Chondrocyte (in vitro differentiated cells): ENCODE measurements at regions not wholly inside any gene's neighbourhood (a gene's known extent, or its start where the extent isn't known, plus 50 kb on each side); places are given as distances from the start of the nearest gene placed in this dataset.
A peak's percentile ranks its signal among the peaks of the same experiment; 100 is the strongest.

Experiments used
- DNase-seq: peaks from one replicate; pipeline ENCODE4 v3.0.0; 2021; ENCODE audit warnings: mixed read lengths, low spot score
- H3K27ac Mint-ChIP-seq: one replicate; pipeline ENCODE4 v1.8.0; 2021; ENCODE audit warnings: mild to moderate bottlenecking, moderate library complexity, mixed read lengths; ENCODE audit not compliant: unreplicated experiment
- H3K27me3 Mint-ChIP-seq: 2 replicates; pipeline ENCODE4 v1.8.0; 2021; ENCODE audit warnings: low read depth, mixed read lengths
- H3K36me3 Mint-ChIP-seq: 2 replicates; pipeline ENCODE4 v1.8.0; 2021; ENCODE audit warnings: low read depth, mixed read lengths
- H3K4me1 Mint-ChIP-seq: 2 replicates; pipeline ENCODE4 v1.8.0; 2021; ENCODE audit warnings: low read depth, mild to moderate bottlenecking, mixed read lengths
- H3K4me3 Mint-ChIP-seq: one replicate; pipeline ENCODE4 v1.8.0; 2021; ENCODE audit warnings: mild to moderate bottlenecking, moderate library complexity, mixed read lengths; ENCODE audit not compliant: unreplicated experiment
- H3K9me3 Mint-ChIP-seq: 2 replicates; pipeline ENCODE4 v1.8.0; 2021; ENCODE audit warnings: low read depth, mixed read lengths
- TF ChIP-seq, protein P1 (sequence below): fragments of 200-600 bp; sonication (generic); IDR thresholded peaks from 2 replicates; pipeline ENCODE4 v1.5.0; 2021; ENCODE audit warnings: antibody characterized with exemption, mild to moderate bottlenecking, moderate library complexity

DNA sequence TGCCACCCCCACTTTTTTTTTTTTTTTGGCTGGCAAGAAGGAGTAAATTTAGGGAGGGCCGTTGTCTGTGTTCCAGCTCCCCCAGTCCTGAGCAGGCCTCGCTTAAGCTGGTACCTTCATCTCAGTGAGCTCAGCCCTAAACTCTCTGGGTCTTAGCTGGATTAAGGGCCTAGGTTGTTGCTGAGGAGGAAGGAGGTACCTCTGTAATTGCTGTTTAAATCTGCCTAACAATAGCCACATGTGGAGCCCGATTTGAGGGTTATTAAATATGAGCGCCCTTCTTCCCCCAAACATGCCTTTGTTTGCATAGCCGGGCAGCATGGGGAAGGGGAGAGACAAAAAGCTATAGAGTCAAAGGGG is 179.0 kb upstream of the PITX1 start:
- no peak for DNase-seq
- no peak overlapping the region for H3K27ac Mint-ChIP-seq
- peaks cover 14% of the 10 kb centered on the region for H3K4me1 Mint-ChIP-seq
- TF ChIP-seq, protein P1, sequence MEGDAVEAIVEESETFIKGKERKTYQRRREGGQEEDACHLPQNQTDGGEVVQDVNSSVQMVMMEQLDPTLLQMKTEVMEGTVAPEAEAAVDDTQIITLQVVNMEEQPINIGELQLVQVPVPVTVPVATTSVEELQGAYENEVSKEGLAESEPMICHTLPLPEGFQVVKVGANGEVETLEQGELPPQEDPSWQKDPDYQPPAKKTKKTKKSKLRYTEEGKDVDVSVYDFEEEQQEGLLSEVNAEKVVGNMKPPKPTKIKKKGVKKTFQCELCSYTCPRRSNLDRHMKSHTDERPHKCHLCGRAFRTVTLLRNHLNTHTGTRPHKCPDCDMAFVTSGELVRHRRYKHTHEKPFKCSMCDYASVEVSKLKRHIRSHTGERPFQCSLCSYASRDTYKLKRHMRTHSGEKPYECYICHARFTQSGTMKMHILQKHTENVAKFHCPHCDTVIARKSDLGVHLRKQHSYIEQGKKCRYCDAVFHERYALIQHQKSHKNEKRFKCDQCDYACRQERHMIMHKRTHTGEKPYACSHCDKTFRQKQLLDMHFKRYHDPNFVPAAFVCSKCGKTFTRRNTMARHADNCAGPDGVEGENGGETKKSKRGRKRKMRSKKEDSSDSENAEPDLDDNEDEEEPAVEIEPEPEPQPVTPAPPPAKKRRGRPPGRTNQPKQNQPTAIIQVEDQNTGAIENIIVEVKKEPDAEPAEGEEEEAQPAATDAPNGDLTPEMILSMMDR, result no peak
- H3K4me3 Mint-ChIP-seq, result no peak overlapping the region
- no peaks in the 10 kb centered on the region for H3K36me3 Mint-ChIP-seq
- H3K9me3 Mint-ChIP-seq, result no peaks in the 10 kb centered on the region
- H3K27me3 Mint-ChIP-seq, result peaks cover 15% of the 10 kb centered on the region

DNA sequence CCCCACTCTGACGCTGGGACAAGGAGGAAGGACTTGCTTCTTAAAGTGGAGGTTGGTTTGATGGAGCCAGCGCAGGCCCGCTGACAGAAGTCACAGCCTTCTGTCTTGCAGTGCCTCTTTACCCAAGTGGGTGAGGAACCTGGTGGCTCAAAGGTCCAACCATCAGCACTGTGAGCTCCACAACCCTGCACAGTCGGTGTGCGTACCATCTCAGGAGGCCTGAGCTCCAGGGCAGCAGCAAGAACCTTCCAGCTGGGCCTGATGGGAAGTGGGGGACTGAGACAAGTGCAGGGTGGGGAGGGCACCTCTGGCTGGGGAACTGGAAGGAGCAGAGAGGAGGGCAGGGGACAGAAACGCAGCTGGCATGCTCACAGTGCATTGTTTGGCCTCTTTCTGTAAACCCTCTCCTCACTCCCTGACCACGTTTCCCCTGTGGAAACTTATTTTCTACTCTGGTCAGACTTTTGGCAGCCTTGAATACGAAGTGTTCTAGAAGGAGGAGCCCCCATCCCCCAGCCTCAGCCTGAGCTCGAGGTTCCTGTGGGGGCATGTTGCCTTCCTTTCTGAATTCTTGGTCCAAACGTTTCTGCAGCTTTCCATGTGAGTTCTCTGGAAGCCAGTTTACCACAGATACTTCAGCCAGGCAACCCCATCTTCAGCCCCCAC is 178.5 kb upstream of the PITX1 start:
- no peak overlapping the region for H3K27ac Mint-ChIP-seq
- H3K27me3 Mint-ChIP-seq, result peaks cover 15% of the 10 kb centered on the region
- DNase-seq, result peak; percentile 47
- no peaks in the 10 kb centered on the region for H3K9me3 Mint-ChIP-seq
- TF ChIP-seq, protein P1, result no peak
- H3K4me3 Mint-ChIP-seq, result no peak overlapping the region
- H3K4me1 Mint-ChIP-seq, result peaks cover 14% of the 10 kb centered on the region
- H3K36me3 Mint-ChIP-seq, result no peaks in the 10 kb centered on the region

DNA sequence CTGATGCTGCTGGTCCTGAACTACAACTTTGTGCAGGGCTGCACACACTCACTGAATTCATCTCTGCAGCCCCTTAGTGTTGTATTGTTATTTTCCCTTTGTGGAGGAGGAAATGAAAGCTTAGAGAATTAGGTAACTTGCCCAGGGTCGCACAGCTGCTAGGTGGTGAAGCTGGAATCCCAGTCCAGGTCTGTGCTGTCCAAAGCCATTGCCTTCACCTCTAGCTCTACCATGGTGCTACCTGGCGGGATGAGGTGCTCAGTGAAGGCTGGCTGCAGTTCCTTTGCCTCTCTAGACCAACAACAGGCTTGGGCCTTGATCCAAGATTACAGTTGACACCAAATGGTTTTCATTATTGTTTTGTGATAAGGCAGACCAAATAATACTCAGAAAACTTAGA is 177.8 kb upstream of the PITX1 start:
- Mint-ChIP-seq H3K27ac (no peak overlapping the region), H3K4me1 (peaks cover 14% of the 10 kb centered on the region), H3K9me3 (no peaks in the 10 kb centered on the region), H3K4me3 (no peak overlapping the region), H3K36me3 (no peaks in the 10 kb centered on the region), H3K27me3 (peaks cover 15% of the 10 kb centered on the region)
- TF ChIP-seq, protein P1, result no peak
- DNase-seq, result no peak

DNA sequence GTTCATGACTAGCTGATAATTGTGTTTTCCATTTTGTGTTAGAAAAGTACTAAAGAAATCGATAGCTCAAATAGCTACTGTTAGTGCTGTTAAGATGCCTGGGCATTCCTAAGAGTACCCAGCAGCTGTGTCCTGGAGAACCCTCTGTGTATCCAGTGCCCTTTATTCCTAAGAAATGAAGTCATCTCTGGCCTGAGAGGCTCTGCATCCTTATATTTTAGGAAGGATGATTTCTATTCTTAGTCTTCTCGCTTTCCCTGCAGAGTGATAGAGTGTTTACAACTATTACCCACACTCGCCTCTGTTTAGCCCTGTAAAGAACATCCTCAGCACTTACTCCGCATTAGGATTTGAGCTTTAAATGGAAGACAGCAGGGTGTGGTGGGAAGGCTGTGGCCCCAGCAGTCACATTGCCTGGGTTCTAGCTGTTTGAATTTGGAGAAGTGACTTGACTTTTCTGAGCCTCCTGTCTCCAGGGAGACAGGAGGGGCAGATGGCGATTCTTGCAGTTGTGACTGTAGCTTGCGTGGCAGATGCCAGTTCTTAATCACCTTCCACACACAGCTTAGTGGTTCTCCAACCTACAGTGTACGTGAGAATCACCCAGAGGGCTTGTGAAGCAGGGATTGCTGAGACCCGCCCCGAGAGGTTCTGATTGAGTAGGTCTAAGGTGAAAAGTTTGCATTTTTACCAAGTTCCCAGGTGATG is 177.2 kb upstream of the PITX1 start:
- no peak for DNase-seq
- H3K27me3 Mint-ChIP-seq, result peaks cover 15% of the 10 kb centered on the region
- no peaks in the 10 kb centered on the region for H3K36me3 Mint-ChIP-seq
- H3K9me3 Mint-ChIP-seq, result no peaks in the 10 kb centered on the region
- TF ChIP-seq, protein P1, result no peak
- H3K4me1 Mint-ChIP-seq, result peaks cover 14% of the 10 kb centered on the region
- H3K27ac Mint-ChIP-seq, result no peak overlapping the region
- H3K4me3 Mint-ChIP-seq, result no peak overlapping the region

DNA sequence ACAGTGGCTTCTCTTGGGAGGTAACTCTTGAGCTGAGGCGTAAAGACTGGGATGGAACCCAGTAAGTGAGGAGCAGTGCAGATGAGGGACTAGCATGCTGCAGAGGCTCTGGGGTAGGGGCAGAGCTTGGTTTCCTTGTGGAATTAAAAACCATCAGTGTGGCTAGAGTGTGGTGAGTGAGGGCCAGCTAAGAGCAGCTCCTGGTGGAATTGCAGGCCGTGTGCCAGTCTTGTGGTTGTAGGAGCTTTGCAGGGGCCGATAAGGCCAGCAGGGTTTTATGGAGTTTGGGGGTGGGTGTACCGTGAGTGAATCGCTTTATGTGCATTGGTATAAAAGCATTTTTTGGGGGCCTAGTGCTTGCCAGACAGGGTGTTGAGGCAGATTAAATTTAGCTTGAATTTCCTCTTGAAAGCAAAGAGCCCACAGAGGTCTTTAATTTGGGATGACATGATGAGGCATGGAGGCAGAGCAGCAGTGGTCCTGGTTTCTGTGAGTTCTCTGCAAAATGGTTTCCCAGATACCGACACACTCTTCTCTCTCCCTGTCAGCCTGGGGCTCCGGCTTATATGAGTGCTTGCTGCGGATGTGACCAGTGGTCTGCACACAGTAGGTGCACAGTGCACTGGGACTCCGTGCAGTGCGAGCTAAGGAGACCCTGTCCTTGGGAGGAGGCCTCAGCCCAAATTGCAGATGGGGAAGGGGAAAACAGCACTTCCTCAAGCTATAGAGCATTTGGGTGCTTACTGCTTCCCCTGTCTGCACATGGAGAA is 176.4 kb upstream of the PITX1 start:
- Mint-ChIP-seq H3K9me3 (no peaks in the 10 kb centered on the region), H3K27me3 (peaks cover 8% of the 10 kb centered on the region), H3K27ac (no peak overlapping the region), H3K4me1 (peaks cover 14% of the 10 kb centered on the region), H3K36me3 (no peaks in the 10 kb centered on the region), H3K4me3 (no peak overlapping the region)
- peak; percentile 65 for DNase-seq
- TF ChIP-seq, protein P1, result no peak
